Posterior cingulate gyrus (tissue), 11 donors: ENCODE measurements at regions not wholly inside any gene's neighbourhood (a gene's known extent, or its start where the extent isn't known, plus 50 kb on each side); places are given as distances from the start of the nearest gene placed in this dataset.
A peak's percentile ranks its signal among the peaks of the same experiment; 100 is the strongest.
"Not testable (repeated sequence)": the region's sequence is repeated elsewhere in the genome, so short reads cannot be mapped to it uniquely, and the experiment has no call there.

ENCODE experiments used
- DNase-seq, 10 donors: peaks; one replicate each; pipeline versions ENCODE4 v3.0.0 to v3.0.0-alpha.2; 2020 to 2021; ENCODE audit warnings: mixed read lengths in 3 of 10
- intact Hi-C: fragments of 100-400 bp; cut with DNase I; formaldehyde crosslinking; loops from one replicate; pipeline ENCODE4 v1.15.1; 2023

GRCh38 chr12:92381856-92382255, 236.2 kb upstream of the BTG1 start:
- intact Hi-C loops, result no loop called here
- no peak for DNase-seq

- no peak for DNase-seq
- intact Hi-C loops, result no loop called here
These were observed 233.2 kb upstream of the BTG1 start for GRCh38 chr12:92378682-92379479.

- DNase-seq, intact Hi-C loops: not testable (repeated sequence)
These were observed 229.9 kb upstream of the BTG1 start for GRCh38 chr12:92375504-92375903.

GRCh38 chr12:92370828-92371227, 225.2 kb upstream of the BTG1 start:
- intact Hi-C loops, result no loop called here
- DNase-seq, result no peak

- DNase-seq, result no peak
- intact Hi-C loops, result no loop called here
These were observed 224.0 kb upstream of the BTG1 start for GRCh38 chr12:92369636-92370035.

- no peak for DNase-seq
- intact Hi-C loops, result no loop called here
These were observed 223.4 kb upstream of the BTG1 start for GRCh38 chr12:92369056-92369455.

- DNase-seq, result no peak
- intact Hi-C loops, result no loop called here
These were observed 220.2 kb upstream of the BTG1 start for GRCh38 chr12:92365836-92366235.

GRCh38 chr12:92365333-92365732, 219.7 kb upstream of the BTG1 start:
- no peak for DNase-seq
- intact Hi-C loops, result no loop called here

GRCh38 chr12:92363295-92364146, 217.9 kb upstream of the BTG1 start:
- peak in 6 of 10 donors; percentile 14 to 86 (median 24) for DNase-seq
- intact Hi-C loops, result no loop called here

- intact Hi-C loops, result no loop called here
- no peak for DNase-seq
These were observed 217.1 kb upstream of the BTG1 start for GRCh38 chr12:92362785-92363184.

- intact Hi-C loops, result no loop called here
- DNase-seq, result no peak
These were observed 216.5 kb upstream of the BTG1 start for GRCh38 chr12:92362126-92362525.

- no peak for DNase-seq
These were observed 214.9 kb upstream of the BTG1 start for GRCh38 chr12:92360543-92360942.

GRCh38 chr12:92359581-92360209, 214.0 kb upstream of the BTG1 start:
- no peak for DNase-seq
- intact Hi-C loops, result no loop called here

More at GRCh38 chr12:92360543-92360942, 214.9 kb upstream of the BTG1 start:
- intact Hi-C loops, result no loop called here

- intact Hi-C loops, result no loop called here
- no peak for DNase-seq
These were observed 212.1 kb upstream of the BTG1 start for GRCh38 chr12:92357584-92358261.

- intact Hi-C loops, result no loop called here
These were observed 210.8 kb upstream of the BTG1 start for GRCh38 chr12:92356425-92356824.

GRCh38 chr12:92349635-92350034, 204.0 kb upstream of the BTG1 start:
- intact Hi-C loops, result loop anchor here (5.0 kb wide), 1 partner anchor 672 kb away; no protein-coding TSS in a partner anchor
- DNase-seq, result no peak

More at GRCh38 chr12:92356425-92356824, 210.8 kb upstream of the BTG1 start:
- peak in 1 of 10 donors; percentile 24 for DNase-seq

GRCh38 chr12:92342574-92342973, 196.9 kb upstream of the BTG1 start:
- intact Hi-C loops, result no loop called here
- no peak for DNase-seq

- intact Hi-C loops, result no loop called here
- DNase-seq, result no peak
These were observed 195.5 kb upstream of the BTG1 start for GRCh38 chr12:92341065-92341668.

GRCh38 chr12:92340441-92341064, 194.9 kb upstream of the BTG1 start:
- intact Hi-C loops, result no loop called here

GRCh38 chr12:92340003-92340402, 194.4 kb upstream of the BTG1 start:
- intact Hi-C loops, result no loop called here
- no peak for DNase-seq

More at GRCh38 chr12:92340441-92341064, 194.9 kb upstream of the BTG1 start:
- no peak for DNase-seq
